LNCaP clone FGC (cell line): ENCODE measurements at regions not wholly inside any gene's neighbourhood (a gene's known extent, or its start where the extent isn't known, plus 50 kb on each side); places are given as distances from the start of the nearest gene placed in this dataset.

Source experiments
- DNase-seq: peaks from one replicate; pipeline ENCODE4 v3.0.0-alpha.2; 2011; ENCODE audit warnings: low read depth
- H3K4me3 ChIP-seq: 2 replicates; pipeline ENCODE4 v1.5.1; 2011; ENCODE audit warnings: mild to moderate bottlenecking, low read depth, low read length, control low read depth
- CTCF ChIP-seq: IDR thresholded peaks from 2 replicates; pipeline ENCODE4 v1.5.1; 2012; ENCODE audit warnings: mild to moderate bottlenecking; ENCODE audit not compliant: control insufficient read depth, insufficient read depth; ENCODE audit errors: extremely low read depth

- DNase-seq: no peak
- TF ChIP-seq CTCF: no peak
- H3K4me3 ChIP-seq: no peak overlapping the region
Measured at GRCh38 chr1:168422203-168422847, 121.5 kb downstream of the XCL2 start.

GRCh38 chr1:168421399-168422004, 122.3 kb downstream of the XCL2 start:
- no peak overlapping the region for H3K4me3 ChIP-seq
- no peak for TF ChIP-seq CTCF
- DNase-seq: no peak

GRCh38 chr1:168420177-168420576, 123.6 kb downstream of the XCL2 start:
- no peak for TF ChIP-seq CTCF
- DNase-seq: no peak
- no peak overlapping the region for H3K4me3 ChIP-seq

- H3K4me3 ChIP-seq: no peak overlapping the region
- DNase-seq: no peak
- no peak for TF ChIP-seq CTCF
Measured at GRCh38 chr1:168419736-168420135, 124.1 kb downstream of the XCL2 start.

- no peak for DNase-seq
- TF ChIP-seq CTCF: no peak
- no peak overlapping the region for H3K4me3 ChIP-seq
Measured at GRCh38 chr1:168416220-168416619, 127.6 kb downstream of the XCL2 start.

GRCh38 chr1:168414914-168415313, 128.9 kb downstream of the XCL2 start:
- no peak for DNase-seq
- no peak overlapping the region for H3K4me3 ChIP-seq
- TF ChIP-seq CTCF: no peak

GRCh38 chr1:168410464-168410863, 129.8 kb downstream of the TBX19 start:
- no peak for TF ChIP-seq CTCF

More at GRCh38 chr1:168410464-168410863, 129.8 kb downstream of the TBX19 start:
- no peak overlapping the region for H3K4me3 ChIP-seq
- DNase-seq: no peak
